ENCODE measurements at regions not wholly inside any gene's neighbourhood (a gene's known extent, or its start where the extent isn't known, plus 50 kb on each side); places are given as distances from the start of the nearest gene placed in this dataset.

- Histone ChIP-seq H3K9ac (ENCODE audit: low read depth in 2 of 2, low read length in 2 of 2) (no peak overlapping the region), H3K4me1 (no peaks in the 10 kb centered on the region), H3K27ac (no peak overlapping the region), H3K9me3 (no peaks in the 10 kb centered on the region), H3K4me3 (no peak overlapping the region), H3K36me3 (no peaks in the 10 kb centered on the region), H3K27me3 (no peaks in the 10 kb centered on the region)
- intact Hi-C loops (cut with DNase I) = no loop called here
- DNase-seq = no peak
- no peak for TF ChIP-seq CTCF (IDR thresholded peaks at IDR 0.05)
These were observed 274.1 kb upstream of the C9orf72 start for GRCh38 chr9:27847380-27847779.

- Histone ChIP-seq H3K4me3 (no peak overlapping the region), H3K27ac (no peak overlapping the region), H3K27me3 (no peaks in the 10 kb centered on the region), H3K4me1 (no peaks in the 10 kb centered on the region), H3K9me3 (no peaks in the 10 kb centered on the region), H3K36me3 (no peaks in the 10 kb centered on the region), H3K9ac (ENCODE audit: low read depth in 2 of 2, low read length in 2 of 2) (no peak overlapping the region)
- intact Hi-C loops (cut with DNase I) = no loop called here
- DNase-seq = no peak
- TF ChIP-seq CTCF (IDR thresholded peaks at IDR 0.05) = no peak
These were observed 274.5 kb upstream of the C9orf72 start for GRCh38 chr9:27847818-27848217.

GRCh38 chr9:27848315-27848714 lies 275.0 kb upstream of the C9orf72 start:
- no peak for DNase-seq
- no peaks in the 10 kb centered on the region for H3K36me3 ChIP-seq
- H3K9me3 ChIP-seq = no peaks in the 10 kb centered on the region
- no peaks in the 10 kb centered on the region for H3K27me3 ChIP-seq
- no peaks in the 10 kb centered on the region for H3K4me1 ChIP-seq
- no peak overlapping the region for H3K9ac ChIP-seq (ENCODE audit: low read depth in 2 of 2, low read length in 2 of 2)
- intact Hi-C loops (cut with DNase I) = no loop called here
- TF ChIP-seq CTCF (IDR thresholded peaks at IDR 0.05) = no peak
- no peak overlapping the region for H3K4me3 ChIP-seq
- H3K27ac ChIP-seq = no peak overlapping the region

- Histone ChIP-seq H3K9me3 (no peaks in the 10 kb centered on the region), H3K4me3 (no peak overlapping the region), H3K9ac (ENCODE audit: low read depth in 2 of 2, low read length in 2 of 2) (no peak overlapping the region), H3K4me1 (no peaks in the 10 kb centered on the region), H3K27ac (no peak overlapping the region), H3K27me3 (no peaks in the 10 kb centered on the region), H3K36me3 (no peaks in the 10 kb centered on the region)
- DNase-seq = no peak
- no peak for TF ChIP-seq CTCF (IDR thresholded peaks at IDR 0.05)
- intact Hi-C loops (cut with DNase I) = no loop called here
These were observed 278.6 kb upstream of the C9orf72 start for GRCh38 chr9:27851858-27852257.

GRCh38 chr9:27853529-27853928 lies 280.2 kb upstream of the C9orf72 start:
- TF ChIP-seq CTCF (IDR thresholded peaks at IDR 0.05) = no peak
- no peak overlapping the region for H3K27ac ChIP-seq
- H3K36me3 ChIP-seq = no peaks in the 10 kb centered on the region
- H3K4me3 ChIP-seq = no peak overlapping the region
- DNase-seq = no peak
- no peaks in the 10 kb centered on the region for H3K4me1 ChIP-seq
- intact Hi-C loops (cut with DNase I) = no loop called here
- no peaks in the 10 kb centered on the region for H3K27me3 ChIP-seq
- H3K9me3 ChIP-seq = no peaks in the 10 kb centered on the region
- no peak overlapping the region for H3K9ac ChIP-seq (ENCODE audit: low read depth in 2 of 2, low read length in 2 of 2)

GRCh38 chr9:27856054-27856453 lies 282.8 kb upstream of the C9orf72 start:
- no peaks in the 10 kb centered on the region for H3K4me1 ChIP-seq
- TF ChIP-seq CTCF (IDR thresholded peaks at IDR 0.05) = no peak
- intact Hi-C loops (cut with DNase I) = no loop called here

More at GRCh38 chr9:27856054-27856453, 282.8 kb upstream of the C9orf72 start:
- H3K9me3 ChIP-seq = no peaks in the 10 kb centered on the region
- no peaks in the 10 kb centered on the region for H3K36me3 ChIP-seq
- H3K4me3 ChIP-seq = no peak overlapping the region
- no peak for DNase-seq
- H3K27ac ChIP-seq = no peak overlapping the region
- H3K9ac ChIP-seq (ENCODE audit: low read depth in 2 of 2, low read length in 2 of 2) = no peak overlapping the region
- no peaks in the 10 kb centered on the region for H3K27me3 ChIP-seq
